Peyer's patch (tissue), 4 donors: ENCODE measurements at regions not wholly inside any gene's neighbourhood (a gene's known extent, or its start where the extent isn't known, plus 50 kb on each side); places are given as distances from the start of the nearest gene placed in this dataset.

ENCODE experiments used
- CTCF ChIP-seq, 6 experiments: fragments of 450-650 bp in 4 of 6; fragments of 200-600 bp in 2 of 6; sonication (generic) in 1 of 6; IDR thresholded peaks; one replicate each; pipeline ENCODE4 v1.5.1; 2017 to 2019; ENCODE audit warnings: antibody characterized with exemption in 6 of 6, mild to moderate bottlenecking in 3 of 6, moderate library complexity in 1 of 6
- POLR2A ChIP-seq, 2 donors: fragments of 450-650 bp; IDR thresholded peaks; one replicate each; pipeline ENCODE4 v1.5.1; 2017; ENCODE audit warnings: antibody characterized with exemption in 2 of 2, mild to moderate bottlenecking in 2 of 2, moderate library complexity in 2 of 2

- TF ChIP-seq CTCF (IDR thresholded peaks at IDR 0.05), result no peak
- TF ChIP-seq POLR2A (IDR thresholded peaks at IDR 0.05), result no peak
Observed at GRCh38 chr18:25594351-25594750, 242.4 kb upstream of the ZNF521 start.
